Astrocyte (in vitro differentiated cells and primary cell): ENCODE measurements at regions not wholly inside any gene's neighbourhood (a gene's known extent, or its start where the extent isn't known, plus 50 kb on each side); places are given as distances from the start of the nearest gene placed in this dataset.
A peak's percentile ranks its signal among the peaks of the same experiment; 100 is the strongest.

ENCODE experiments used
- DNase-seq: peaks from one replicate; pipeline ENCODE4 v3.0.0-alpha.2; 2010; ENCODE audit warnings: low read depth
- FAIRE-seq: peaks from 2 replicates; lab custom pipeline; 2011; peaks lifted over from hg19 to GRCh38; lab: Jason Lieb, UNC
- H2AFZ ChIP-seq: 2 replicates; pipeline ENCODE4 v1.6.0; 2012; ENCODE audit warnings: low read depth, low read length, inconsistent platforms
- H3K27ac ChIP-seq: 2 replicates; pipeline ENCODE4 v1.5.1; 2011; ENCODE audit warnings: low read depth, low read length, inconsistent platforms
- H3K27me3 ChIP-seq: 2 replicates; pipeline ENCODE4 v1.6.0; 2011; ENCODE audit warnings: low read length, inconsistent platforms; ENCODE audit not compliant: insufficient read depth
- H3K36me3 ChIP-seq: 2 replicates; pipeline ENCODE4 v1.5.1; 2011; ENCODE audit warnings: low read length, inconsistent platforms; ENCODE audit not compliant: insufficient read depth
- H3K4me1 ChIP-seq: 2 replicates; pipeline ENCODE4 v1.5.1; 2011; ENCODE audit warnings: low read length, inconsistent platforms; ENCODE audit not compliant: insufficient read depth
- H3K4me2 ChIP-seq: 2 replicates; pipeline ENCODE4 v1.6.0; 2012; ENCODE audit warnings: low read length, inconsistent platforms
- H3K4me3 ChIP-seq: 2 replicates; pipeline ENCODE4 v1.5.1; 2011; ENCODE audit warnings: low read depth, mild to moderate bottlenecking, low read length, inconsistent platforms; ENCODE audit not compliant: insufficient read depth
- H3K79me2 ChIP-seq: 2 replicates; pipeline ENCODE4 v1.6.0; 2012; ENCODE audit warnings: mild to moderate bottlenecking, low read length, inconsistent platforms; ENCODE audit not compliant: insufficient read depth
- H3K9ac ChIP-seq: 2 replicates; pipeline ENCODE4 v1.6.0; 2012; ENCODE audit warnings: mild to moderate bottlenecking, low read length, inconsistent platforms
- H3K9me3 ChIP-seq: 2 replicates; pipeline ENCODE4 v1.5.1; 2012; ENCODE audit warnings: low read depth, mild to moderate bottlenecking, low read length, inconsistent platforms; ENCODE audit not compliant: insufficient read depth
- H4K20me1 ChIP-seq: 2 replicates; pipeline ENCODE4 v1.6.0; 2012; ENCODE audit warnings: low read length, inconsistent platforms; ENCODE audit not compliant: insufficient read depth
- H3K27ac Mint-ChIP-seq: one replicate; pipeline ENCODE4 v1.8.0; 2021; ENCODE audit warnings: mild to moderate bottlenecking, mixed read lengths; ENCODE audit not compliant: unreplicated experiment
- H3K27me3 Mint-ChIP-seq: one replicate; pipeline ENCODE4 v1.8.0; 2021; ENCODE audit warnings: low read depth, mixed read lengths; ENCODE audit not compliant: unreplicated experiment
- H3K36me3 Mint-ChIP-seq: one replicate; pipeline ENCODE4 v1.8.0; 2021; ENCODE audit warnings: low read depth, mixed read lengths; ENCODE audit not compliant: unreplicated experiment
- H3K4me1 Mint-ChIP-seq: one replicate; pipeline ENCODE4 v1.8.0; 2021; ENCODE audit warnings: low read depth, mixed read lengths; ENCODE audit not compliant: unreplicated experiment
- H3K4me3 Mint-ChIP-seq: one replicate; pipeline ENCODE4 v1.8.0; 2021; ENCODE audit warnings: mild to moderate bottlenecking, moderate library complexity, mixed read lengths; ENCODE audit not compliant: unreplicated experiment
- H3K9me3 Mint-ChIP-seq: one replicate; pipeline ENCODE4 v1.8.0; 2021; ENCODE audit warnings: mild to moderate bottlenecking, mixed read lengths; ENCODE audit not compliant: unreplicated experiment
- EZH2 ChIP-seq: IDR thresholded peaks from 2 replicates; pipeline ENCODE4 v1.6.1; 2012; ENCODE audit warnings: mild to moderate bottlenecking, low read length, inconsistent platforms; ENCODE audit not compliant: insufficient read depth
- TF ChIP-seq, protein P1 (sequence below): IDR thresholded peaks from 2 replicates; pipeline ENCODE4 v1.5.1; 2011; ENCODE audit warnings: low read depth, mild to moderate bottlenecking, inconsistent platforms, low read length, moderate library complexity; ENCODE audit not compliant: insufficient read depth

GRCh38 chr5:96331681-96332361 lies 101.2 kb downstream of the PCSK1 start:
- Histone ChIP-seq H3K9ac (no peak overlapping the region), H3K4me3 (no peak overlapping the region), H3K27ac (no peak overlapping the region), H3K4me1 (peaks cover 11% of the 10 kb centered on the region), H3K27me3 (no peaks in the 10 kb centered on the region), H2AFZ (no peak overlapping the region), H3K4me2 (no peak overlapping the region), H4K20me1 (no peaks in the 10 kb centered on the region), H3K9me3 (no peaks in the 10 kb centered on the region), H3K79me2 (no peaks in the 10 kb centered on the region), H3K36me3 (no peaks in the 10 kb centered on the region)
- Mint-ChIP-seq H3K27me3 (no peaks in the 10 kb centered on the region), H3K36me3 (no peaks in the 10 kb centered on the region), H3K4me3 (no peak overlapping the region), H3K9me3 (no peaks in the 10 kb centered on the region), H3K27ac (no peak overlapping the region), H3K4me1 (peaks cover 26% of the 10 kb centered on the region)
- no peak for DNase-seq
- no peak for TF ChIP-seq EZH2
- TF ChIP-seq, protein P1, sequence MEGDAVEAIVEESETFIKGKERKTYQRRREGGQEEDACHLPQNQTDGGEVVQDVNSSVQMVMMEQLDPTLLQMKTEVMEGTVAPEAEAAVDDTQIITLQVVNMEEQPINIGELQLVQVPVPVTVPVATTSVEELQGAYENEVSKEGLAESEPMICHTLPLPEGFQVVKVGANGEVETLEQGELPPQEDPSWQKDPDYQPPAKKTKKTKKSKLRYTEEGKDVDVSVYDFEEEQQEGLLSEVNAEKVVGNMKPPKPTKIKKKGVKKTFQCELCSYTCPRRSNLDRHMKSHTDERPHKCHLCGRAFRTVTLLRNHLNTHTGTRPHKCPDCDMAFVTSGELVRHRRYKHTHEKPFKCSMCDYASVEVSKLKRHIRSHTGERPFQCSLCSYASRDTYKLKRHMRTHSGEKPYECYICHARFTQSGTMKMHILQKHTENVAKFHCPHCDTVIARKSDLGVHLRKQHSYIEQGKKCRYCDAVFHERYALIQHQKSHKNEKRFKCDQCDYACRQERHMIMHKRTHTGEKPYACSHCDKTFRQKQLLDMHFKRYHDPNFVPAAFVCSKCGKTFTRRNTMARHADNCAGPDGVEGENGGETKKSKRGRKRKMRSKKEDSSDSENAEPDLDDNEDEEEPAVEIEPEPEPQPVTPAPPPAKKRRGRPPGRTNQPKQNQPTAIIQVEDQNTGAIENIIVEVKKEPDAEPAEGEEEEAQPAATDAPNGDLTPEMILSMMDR, result no peak
- FAIRE-seq, result no peak

- Histone ChIP-seq H3K36me3 (no peaks in the 10 kb centered on the region), H3K4me3 (no peak overlapping the region), H4K20me1 (no peaks in the 10 kb centered on the region), H3K27me3 (no peaks in the 10 kb centered on the region), H3K27ac (no peak overlapping the region), H3K4me1 (peaks cover 6% of the 10 kb centered on the region), H3K4me2 (no peak overlapping the region), H3K79me2 (no peaks in the 10 kb centered on the region), H2AFZ (no peak overlapping the region), H3K9me3 (no peaks in the 10 kb centered on the region), H3K9ac (no peak overlapping the region)
- H3K4me1 Mint-ChIP-seq, result peaks cover 26% of the 10 kb centered on the region
- H3K4me3 Mint-ChIP-seq, result no peak overlapping the region
- DNase-seq (no peak), FAIRE-seq (no peak)
- H3K9me3 Mint-ChIP-seq, result no peaks in the 10 kb centered on the region
- H3K27me3 Mint-ChIP-seq, result no peaks in the 10 kb centered on the region
- TF ChIP-seq EZH2, result no peak
- TF ChIP-seq, protein P1, result no peak
- H3K36me3 Mint-ChIP-seq, result no peaks in the 10 kb centered on the region
- H3K27ac Mint-ChIP-seq, result no peak overlapping the region
These were observed 101.8 kb downstream of the PCSK1 start for GRCh38 chr5:96331210-96331609.

DNA sequence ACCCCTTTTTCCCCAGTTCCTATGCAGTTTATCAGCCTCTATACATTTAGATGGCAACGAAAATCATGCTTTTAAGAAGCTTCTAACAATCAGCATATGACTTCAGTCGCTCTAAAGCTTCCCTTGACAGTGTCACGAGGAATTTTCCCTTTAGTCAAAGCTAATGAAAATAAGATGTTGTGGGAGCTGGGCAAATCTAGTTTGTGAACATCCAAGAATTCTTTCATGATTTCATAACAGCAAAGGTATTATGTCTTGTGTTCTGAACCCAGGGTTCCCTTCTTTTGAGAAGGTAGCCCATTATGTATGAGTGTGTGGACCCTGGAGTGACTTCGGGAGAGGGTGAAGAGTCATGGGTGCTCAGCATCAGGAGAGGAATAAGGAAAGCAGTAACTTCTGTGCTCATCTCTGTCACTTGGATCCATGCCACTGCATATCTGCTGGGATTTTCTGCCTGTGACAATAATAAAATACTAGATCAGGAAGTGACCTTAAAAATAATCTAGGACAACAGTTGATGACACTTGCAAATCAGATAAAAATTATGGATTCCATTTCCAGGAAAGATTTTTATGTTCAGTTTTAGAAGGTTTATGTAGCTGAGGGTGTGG lies 102.4 kb downstream of the PCSK1 start:
- Histone ChIP-seq H3K4me2 (no peak overlapping the region), H3K4me1 (peaks cover under 1% of the 10 kb centered on the region)

More for the DNA sequence above, 102.4 kb downstream of the PCSK1 start:
- TF ChIP-seq, protein P1, result no peak
- no peak for TF ChIP-seq EZH2
- DNase-seq, result no peak
- H3K4me3 ChIP-seq, result no peak overlapping the region
- Mint-ChIP-seq H3K9me3 (no peaks in the 10 kb centered on the region), H3K27me3 (no peaks in the 10 kb centered on the region), H3K4me3 (no peak overlapping the region), H3K27ac (no peak overlapping the region), H3K36me3 (no peaks in the 10 kb centered on the region), H3K4me1 (peaks cover 26% of the 10 kb centered on the region)
- no peaks in the 10 kb centered on the region for H3K9me3 ChIP-seq
- H3K36me3 ChIP-seq, result no peaks in the 10 kb centered on the region
- FAIRE-seq, result peak; percentile 43
- no peaks in the 10 kb centered on the region for H3K27me3 ChIP-seq
- no peaks in the 10 kb centered on the region for H3K79me2 ChIP-seq
- H4K20me1 ChIP-seq, result no peaks in the 10 kb centered on the region
- H2AFZ ChIP-seq, result no peak overlapping the region
- no peak overlapping the region for H3K27ac ChIP-seq
- H3K9ac ChIP-seq, result no peak overlapping the region
